ENCODE measurements at regions not wholly inside any gene's neighbourhood (a gene's known extent, or its start where the extent isn't known, plus 50 kb on each side); places are given as distances from the start of the nearest gene placed in this dataset.
"Not testable (repeated sequence)": the region's sequence is repeated elsewhere in the genome, so short reads cannot be mapped to it uniquely, and the experiment has no call there.

GRCh38 chr9:82052081-82052480 is 63.5 kb downstream of the SPATA31D1 start:
- no peak for DNase-seq
- no peak overlapping the region for H3K4me3 Mint-ChIP-seq
- H3K4me1 Mint-ChIP-seq = no peaks in the 10 kb centered on the region
- H3K27ac Mint-ChIP-seq = no peak overlapping the region
- no peaks in the 10 kb centered on the region for H3K27me3 Mint-ChIP-seq
- CTCF ChIA-PET = no interaction called here
- peaks cover 3% of the 10 kb centered on the region for H3K9me3 Mint-ChIP-seq
- H3K36me3 Mint-ChIP-seq = no peaks in the 10 kb centered on the region

- Mint-ChIP-seq H3K4me1 (no peaks in the 10 kb centered on the region), H3K36me3 (no peaks in the 10 kb centered on the region), H3K4me3 (no peak overlapping the region), H3K27me3 (no peaks in the 10 kb centered on the region), H3K27ac (no peak overlapping the region), H3K9me3 (peaks cover 3% of the 10 kb centered on the region)
- no peak for DNase-seq
- CTCF ChIA-PET = no interaction called here
These were observed 65.9 kb downstream of the SPATA31D1 start for GRCh38 chr9:82054264-82055015.

DNA sequence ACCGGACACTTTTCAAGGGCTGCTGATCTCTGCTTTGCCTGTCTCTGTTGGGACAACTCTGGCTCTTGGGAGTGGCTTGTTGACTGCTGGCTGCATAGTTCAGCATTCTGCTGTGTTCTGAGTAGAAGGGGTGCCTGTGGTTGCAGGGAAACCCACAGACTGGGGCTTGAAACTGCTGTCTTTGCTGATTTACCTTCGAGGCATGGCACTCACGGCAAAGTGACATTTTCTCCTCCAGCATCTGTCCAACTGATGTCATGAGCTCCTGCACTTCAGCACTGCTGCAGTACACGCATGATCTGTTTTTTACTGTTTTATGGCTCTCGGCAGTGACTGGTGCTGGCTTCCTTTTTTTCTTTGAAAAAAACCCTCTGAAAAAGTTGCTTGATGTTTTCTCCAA is 69.2 kb downstream of the SPATA31D1 start:
- Mint-ChIP-seq H3K36me3 (no peaks in the 10 kb centered on the region), H3K4me1 (no peaks in the 10 kb centered on the region), H3K27ac (no peak overlapping the region), H3K4me3 (no peak overlapping the region), H3K9me3 (peaks cover 13% of the 10 kb centered on the region), H3K27me3 (no peaks in the 10 kb centered on the region)
- CTCF ChIA-PET = no interaction called here
- no peak for DNase-seq

- H3K36me3 Mint-ChIP-seq, DNase-seq, CTCF ChIA-PET, H3K4me3 Mint-ChIP-seq, H3K27ac Mint-ChIP-seq, H3K4me1 Mint-ChIP-seq, H3K27me3 Mint-ChIP-seq: not testable (repeated sequence)
- peaks cover 15% of the 10 kb centered on the region for H3K9me3 Mint-ChIP-seq
These were observed 73.2 kb downstream of the SPATA31D1 start for GRCh38 chr9:82061801-82062200.

DNA sequence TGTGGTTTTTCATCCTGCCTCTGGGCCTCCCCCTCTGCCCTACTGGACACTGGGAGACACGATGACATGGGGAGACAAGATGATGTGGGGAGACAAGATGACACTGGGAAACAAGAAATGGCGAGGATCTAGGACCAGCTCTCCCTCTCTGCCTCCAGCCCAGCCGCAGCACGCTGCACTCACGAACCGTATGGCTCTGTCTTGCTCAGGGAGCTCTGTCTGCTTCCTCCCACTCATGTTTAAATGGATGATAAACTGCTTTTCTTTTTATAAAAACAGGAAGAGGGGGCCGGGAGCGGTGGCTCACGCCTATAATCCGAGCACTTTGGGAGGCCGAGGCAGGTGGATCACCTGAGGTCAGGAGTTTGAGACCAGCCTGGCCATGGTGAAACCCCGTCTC is 73.7 kb downstream of the SPATA31D1 start:
- Mint-ChIP-seq H3K9me3 (peaks cover 15% of the 10 kb centered on the region), H3K27me3 (no peaks in the 10 kb centered on the region), H3K4me3 (no peak overlapping the region), H3K27ac (peak overlapping the region; percentile 19), H3K4me1 (no peaks in the 10 kb centered on the region), H3K36me3 (no peaks in the 10 kb centered on the region)
- CTCF ChIA-PET = no interaction called here
- DNase-seq = no peak

DNA sequence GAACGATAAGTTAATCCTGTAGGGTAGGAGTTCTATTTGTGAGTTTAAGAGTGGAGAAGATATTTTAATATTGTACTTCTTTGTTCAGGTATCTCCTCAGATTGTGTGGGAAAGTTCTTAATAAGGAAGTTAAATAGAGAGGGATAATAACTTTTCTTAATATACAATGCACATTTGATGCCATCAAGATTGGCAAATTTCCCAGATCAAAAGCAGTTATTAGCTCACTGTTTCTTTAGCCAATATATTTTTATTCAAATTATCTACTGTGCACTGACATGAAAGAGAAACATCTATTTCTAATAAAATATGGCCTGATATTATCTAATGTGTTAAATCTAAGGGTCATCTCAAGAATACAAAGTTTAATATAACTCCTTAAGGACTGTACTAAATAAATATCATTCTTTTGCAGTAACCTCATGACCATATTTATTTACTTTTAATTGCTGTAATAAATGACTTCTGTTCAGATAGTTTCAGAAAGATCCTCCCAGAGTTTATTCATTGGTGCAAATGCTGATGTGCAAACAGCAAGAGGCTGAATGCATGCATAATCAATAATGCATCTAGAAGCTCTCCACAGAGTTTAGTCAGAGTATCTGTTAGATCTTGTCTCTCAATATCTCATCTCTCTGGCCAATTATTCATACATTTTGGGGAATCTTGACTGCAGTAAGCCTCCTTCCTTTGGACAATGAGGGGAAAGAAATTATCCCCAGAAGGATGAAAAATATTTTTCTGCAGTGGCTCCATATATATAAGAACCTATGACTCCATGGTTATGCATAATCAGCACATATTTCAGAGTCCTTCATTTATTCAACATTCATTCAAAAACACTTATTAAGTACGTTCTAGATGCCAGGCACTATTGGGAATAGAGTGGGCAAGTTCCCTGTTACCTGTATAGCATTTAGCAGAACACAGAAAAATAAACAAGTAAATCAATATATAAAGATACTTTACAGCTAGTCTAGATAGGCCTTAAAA is 85.3 kb downstream of the SPATA31D1 start:
- Mint-ChIP-seq H3K9me3 (no peaks in the 10 kb centered on the region), H3K4me1 (no peaks in the 10 kb centered on the region), H3K27ac (no peak overlapping the region), H3K4me3 (no peak overlapping the region), H3K36me3 (no peaks in the 10 kb centered on the region), H3K27me3 (no peaks in the 10 kb centered on the region)
- DNase-seq = no peak
- CTCF ChIA-PET = no interaction called here

- no peaks in the 10 kb centered on the region for H3K4me1 Mint-ChIP-seq
These were observed 91.7 kb downstream of the SPATA31D1 start for GRCh38 chr9:82080265-82080664.

GRCh38 chr9:82081496-82081895 is 92.9 kb downstream of the SPATA31D1 start:
- Mint-ChIP-seq H3K27ac (no peak overlapping the region), H3K4me3 (no peak overlapping the region), H3K4me1 (no peaks in the 10 kb centered on the region), H3K27me3 (no peaks in the 10 kb centered on the region), H3K9me3 (no peaks in the 10 kb centered on the region), H3K36me3 (no peaks in the 10 kb centered on the region)
- no peak for DNase-seq
- CTCF ChIA-PET = no interaction called here

More at GRCh38 chr9:82080265-82080664, 91.7 kb downstream of the SPATA31D1 start:
- no peak overlapping the region for H3K27ac Mint-ChIP-seq
- no peak for DNase-seq
- no peaks in the 10 kb centered on the region for H3K27me3 Mint-ChIP-seq
- H3K36me3 Mint-ChIP-seq = no peaks in the 10 kb centered on the region
- no peak overlapping the region for H3K4me3 Mint-ChIP-seq
- no peaks in the 10 kb centered on the region for H3K9me3 Mint-ChIP-seq
- CTCF ChIA-PET = no interaction called here

GRCh38 chr9:82082563-82082962 is 94.0 kb downstream of the SPATA31D1 start:
- Mint-ChIP-seq H3K27me3 (no peaks in the 10 kb centered on the region), H3K4me3 (no peak overlapping the region), H3K36me3 (no peaks in the 10 kb centered on the region), H3K4me1 (no peaks in the 10 kb centered on the region), H3K9me3 (no peaks in the 10 kb centered on the region), H3K27ac (no peak overlapping the region)
- CTCF ChIA-PET = no interaction called here
- no peak for DNase-seq

GRCh38 chr9:82088591-82088990 is 100.0 kb downstream of the SPATA31D1 start:
- H3K9me3 Mint-ChIP-seq = peaks cover 3% of the 10 kb centered on the region
- no peak for DNase-seq
- H3K27me3 Mint-ChIP-seq = no peaks in the 10 kb centered on the region
- no peaks in the 10 kb centered on the region for H3K4me1 Mint-ChIP-seq
- no peak overlapping the region for H3K4me3 Mint-ChIP-seq
- CTCF ChIA-PET = no interaction called here
- no peak overlapping the region for H3K27ac Mint-ChIP-seq
- no peaks in the 10 kb centered on the region for H3K36me3 Mint-ChIP-seq

DNA sequence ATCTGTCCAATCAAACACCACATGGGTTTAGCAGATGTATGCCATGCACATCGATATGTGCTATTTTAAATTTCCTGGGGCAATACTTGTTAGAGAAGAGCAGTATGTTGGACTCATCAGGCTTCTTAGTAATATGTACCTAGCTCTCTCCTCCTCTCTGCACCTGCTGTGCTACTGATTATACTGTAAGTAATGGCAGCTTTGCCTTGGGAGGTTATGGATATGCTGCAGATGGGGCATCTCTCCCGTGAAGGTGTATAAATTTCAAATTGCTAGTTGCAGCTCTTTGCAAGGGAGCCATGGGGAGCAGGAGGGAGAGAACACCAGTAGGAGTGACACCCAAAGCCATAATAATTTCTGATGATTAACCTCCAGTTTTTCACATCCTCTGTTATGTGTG is 101.5 kb downstream of the SPATA31D1 start:
- H3K9me3 Mint-ChIP-seq = peaks cover 3% of the 10 kb centered on the region
- no peaks in the 10 kb centered on the region for H3K36me3 Mint-ChIP-seq
- no peaks in the 10 kb centered on the region for H3K4me1 Mint-ChIP-seq
- no peak for DNase-seq
- no peaks in the 10 kb centered on the region for H3K27me3 Mint-ChIP-seq
- CTCF ChIA-PET = no interaction called here
- H3K4me3 Mint-ChIP-seq = no peak overlapping the region
- H3K27ac Mint-ChIP-seq = no peak overlapping the region

GRCh38 chr9:82091100-82091499 is 102.5 kb downstream of the SPATA31D1 start:
- H3K4me1 Mint-ChIP-seq = no peaks in the 10 kb centered on the region

GRCh38 chr9:82091610-82092009 is 103.0 kb downstream of the SPATA31D1 start:
- H3K27me3 Mint-ChIP-seq = no peaks in the 10 kb centered on the region
- peaks cover 3% of the 10 kb centered on the region for H3K9me3 Mint-ChIP-seq
- H3K4me3 Mint-ChIP-seq = no peak overlapping the region
- no peaks in the 10 kb centered on the region for H3K4me1 Mint-ChIP-seq
- no peak for DNase-seq
- H3K27ac Mint-ChIP-seq = no peak overlapping the region
- CTCF ChIA-PET = no interaction called here
- no peaks in the 10 kb centered on the region for H3K36me3 Mint-ChIP-seq

More at GRCh38 chr9:82091100-82091499, 102.5 kb downstream of the SPATA31D1 start:
- H3K27me3 Mint-ChIP-seq = no peaks in the 10 kb centered on the region
- no peak overlapping the region for H3K4me3 Mint-ChIP-seq
- H3K9me3 Mint-ChIP-seq = peaks cover 3% of the 10 kb centered on the region
- H3K27ac Mint-ChIP-seq = no peak overlapping the region
- CTCF ChIA-PET = no interaction called here
- no peaks in the 10 kb centered on the region for H3K36me3 Mint-ChIP-seq
- DNase-seq = no peak

- Mint-ChIP-seq H3K27me3 (no peaks in the 10 kb centered on the region), H3K9me3 (peaks cover 13% of the 10 kb centered on the region), H3K36me3 (no peaks in the 10 kb centered on the region), H3K27ac (no peak overlapping the region), H3K4me3 (no peak overlapping the region), H3K4me1 (no peaks in the 10 kb centered on the region)
- no peak for DNase-seq
- CTCF ChIA-PET = no interaction called here
These were observed 112.9 kb downstream of the SPATA31D1 start for GRCh38 chr9:82101475-82101874.

DNA sequence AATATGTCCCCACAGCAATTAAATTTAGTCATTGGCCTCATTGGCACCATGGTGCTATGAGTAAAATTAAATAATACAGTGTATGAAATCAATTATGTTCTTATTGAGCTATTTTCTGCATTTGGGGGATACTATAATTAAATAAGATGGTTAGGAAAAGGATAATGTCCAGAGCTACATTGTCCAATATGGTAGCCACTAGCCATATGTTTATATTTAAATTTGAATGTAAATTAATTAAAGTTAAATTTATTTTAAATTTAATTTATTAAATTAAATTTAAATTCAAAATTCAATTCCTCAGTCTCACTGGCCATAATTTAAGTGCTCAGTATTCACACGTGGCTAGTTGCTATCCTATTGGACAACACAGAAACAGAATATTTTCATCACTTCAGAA is 115.7 kb downstream of the SPATA31D1 start:
- H3K27me3 Mint-ChIP-seq = no peaks in the 10 kb centered on the region
- H3K36me3 Mint-ChIP-seq = no peaks in the 10 kb centered on the region
- H3K4me1 Mint-ChIP-seq = no peaks in the 10 kb centered on the region
- H3K4me3 Mint-ChIP-seq = no peak overlapping the region
- no peak overlapping the region for H3K27ac Mint-ChIP-seq
- no peak for DNase-seq
- H3K9me3 Mint-ChIP-seq = peaks cover 11% of the 10 kb centered on the region
- CTCF ChIA-PET = no interaction called here
